GM19043 (cell line): ENCODE measurements at regions not wholly inside any gene's neighbourhood (a gene's known extent, or its start where the extent isn't known, plus 50 kb on each side); places are given as distances from the start of the nearest gene placed in this dataset.

Source experiments
- ATAC-seq: cut with Tn5 transposase; IDR thresholded peaks from one replicate; pipeline ENCODE4 v1.9.1; 2021; ENCODE audit warnings: low read depth; ENCODE audit not compliant: unreplicated experiment

- ATAC-seq = no peak
Observed at GRCh38 chr4:23219779-23220408, 527.2 kb downstream of the GBA3 start.

- no peak for ATAC-seq
Observed at GRCh38 chr4:23213198-23213597, 520.5 kb downstream of the GBA3 start.

GRCh38 chr4:23212558-23212957, 519.8 kb downstream of the GBA3 start:
- no peak for ATAC-seq

- no peak for ATAC-seq
Observed at GRCh38 chr4:23207059-23207458, 514.3 kb downstream of the GBA3 start.

GRCh38 chr4:23202712-23203247, 510.0 kb downstream of the GBA3 start:
- ATAC-seq = no peak

GRCh38 chr4:23194751-23195150, 502.0 kb downstream of the GBA3 start:
- no peak for ATAC-seq

GRCh38 chr4:23174179-23174578, 481.4 kb downstream of the GBA3 start:
- no peak for ATAC-seq

GRCh38 chr4:23171976-23172375, 479.2 kb downstream of the GBA3 start:
- ATAC-seq = no peak

- ATAC-seq = no peak
Observed at GRCh38 chr4:23169608-23170311, 477.0 kb downstream of the GBA3 start.

GRCh38 chr4:23166919-23167318, 474.2 kb downstream of the GBA3 start:
- ATAC-seq = no peak

- no peak for ATAC-seq
Observed at GRCh38 chr4:23166407-23166806, 473.7 kb downstream of the GBA3 start.

- ATAC-seq = no peak
Observed at GRCh38 chr4:23165669-23166068, 472.9 kb downstream of the GBA3 start.

GRCh38 chr4:23163647-23164436, 471.1 kb downstream of the GBA3 start:
- no peak for ATAC-seq

- ATAC-seq = no peak
Observed at GRCh38 chr4:23162275-23162674, 469.5 kb downstream of the GBA3 start.

GRCh38 chr4:23161787-23162186, 469.1 kb downstream of the GBA3 start:
- no peak for ATAC-seq

- no peak for ATAC-seq
Observed at GRCh38 chr4:23153076-23153475, 460.3 kb downstream of the GBA3 start.

- ATAC-seq = no peak
Observed at GRCh38 chr4:23149815-23150214, 457.1 kb downstream of the GBA3 start.

- ATAC-seq = no peak
Observed at GRCh38 chr4:23144707-23145106, 452.0 kb downstream of the GBA3 start.

- no peak for ATAC-seq
Observed at GRCh38 chr4:23135792-23136645, 443.3 kb downstream of the GBA3 start.

GRCh38 chr4:23134331-23134730, 441.6 kb downstream of the GBA3 start:
- no peak for ATAC-seq
